ENCODE measurements at regions not wholly inside any gene's neighbourhood (a gene's known extent, or its start where the extent isn't known, plus 50 kb on each side); places are given as distances from the start of the nearest gene placed in this dataset.

GRCh38 chr6:169894377-169894960 is 143.0 kb downstream of the ERMARD start:
- TF ChIP-seq CTCF (IDR thresholded peaks at IDR 0.05) (no peak), POLR2A (IDR thresholded peaks at IDR 0.05; ENCODE audit: low read depth) (no peak), EP300 (IDR thresholded peaks at IDR 0.05) (no peak), POLR2AphosphoS5 (IDR thresholded peaks at IDR 0.05) (no peak)

All from esophagus muscularis mucosa (tissue), 4 donors.